ENCODE measurements at regions not wholly inside any gene's neighbourhood (a gene's known extent, or its start where the extent isn't known, plus 50 kb on each side); places are given as distances from the start of the nearest gene placed in this dataset.

- TF ChIP-seq, protein P1, sequence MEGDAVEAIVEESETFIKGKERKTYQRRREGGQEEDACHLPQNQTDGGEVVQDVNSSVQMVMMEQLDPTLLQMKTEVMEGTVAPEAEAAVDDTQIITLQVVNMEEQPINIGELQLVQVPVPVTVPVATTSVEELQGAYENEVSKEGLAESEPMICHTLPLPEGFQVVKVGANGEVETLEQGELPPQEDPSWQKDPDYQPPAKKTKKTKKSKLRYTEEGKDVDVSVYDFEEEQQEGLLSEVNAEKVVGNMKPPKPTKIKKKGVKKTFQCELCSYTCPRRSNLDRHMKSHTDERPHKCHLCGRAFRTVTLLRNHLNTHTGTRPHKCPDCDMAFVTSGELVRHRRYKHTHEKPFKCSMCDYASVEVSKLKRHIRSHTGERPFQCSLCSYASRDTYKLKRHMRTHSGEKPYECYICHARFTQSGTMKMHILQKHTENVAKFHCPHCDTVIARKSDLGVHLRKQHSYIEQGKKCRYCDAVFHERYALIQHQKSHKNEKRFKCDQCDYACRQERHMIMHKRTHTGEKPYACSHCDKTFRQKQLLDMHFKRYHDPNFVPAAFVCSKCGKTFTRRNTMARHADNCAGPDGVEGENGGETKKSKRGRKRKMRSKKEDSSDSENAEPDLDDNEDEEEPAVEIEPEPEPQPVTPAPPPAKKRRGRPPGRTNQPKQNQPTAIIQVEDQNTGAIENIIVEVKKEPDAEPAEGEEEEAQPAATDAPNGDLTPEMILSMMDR (IDR thresholded peaks at IDR 0.05): no peak
- no peak for TF ChIP-seq POLR2AphosphoS5 (IDR thresholded peaks at IDR 0.05)
- TF ChIP-seq POLR2A (IDR thresholded peaks at IDR 0.05): no peak
- no peak for TF ChIP-seq EP300 (IDR thresholded peaks at IDR 0.05)
Measured at GRCh38 chr12:91835693-91836092, 310.0 kb downstream of the BTG1 start.
